T-helper 17 cell (primary cell): ENCODE measurements at regions not wholly inside any gene's neighbourhood (a gene's known extent, or its start where the extent isn't known, plus 50 kb on each side); places are given as distances from the start of the nearest gene placed in this dataset.

ENCODE experiments used
- ATAC-seq: fragments of 150-1000 bp; cut with Tn5 transposase; 2 replicates; pipeline ENCODE4 v1.10.0; 2021; ENCODE audit warnings: mild to moderate bottlenecking, moderate library complexity
- DNase-seq, 3 donors: peaks; one replicate each; pipeline versions ENCODE4 v3.0.0 to v3.0.0-alpha.2; 2020 to 2021
- H3K9me3 ChIP-seq: one replicate; pipeline ENCODE4 v1.7.0; 2013; ENCODE audit warnings: low read length, mild to moderate bottlenecking; ENCODE audit not compliant: control insufficient read depth, poor library complexity, severe bottlenecking
- H3K27ac Mint-ChIP-seq: one replicate; pipeline ENCODE4 v1.8.0; 2022; ENCODE audit warnings: mild to moderate bottlenecking, moderate library complexity, mixed read lengths
- H3K27me3 Mint-ChIP-seq: one replicate; pipeline ENCODE4 v1.8.0; 2022; ENCODE audit warnings: mixed read lengths
- H3K36me3 Mint-ChIP-seq: one replicate; pipeline ENCODE4 v1.8.0; 2022; ENCODE audit warnings: low read depth, mixed read lengths
- H3K4me1 Mint-ChIP-seq: one replicate; pipeline ENCODE4 v1.8.0; 2022; ENCODE audit warnings: mild to moderate bottlenecking, mixed read lengths
- H3K4me3 Mint-ChIP-seq: one replicate; pipeline ENCODE4 v1.8.0; 2022; ENCODE audit warnings: mild to moderate bottlenecking, moderate library complexity, mixed read lengths

DNA sequence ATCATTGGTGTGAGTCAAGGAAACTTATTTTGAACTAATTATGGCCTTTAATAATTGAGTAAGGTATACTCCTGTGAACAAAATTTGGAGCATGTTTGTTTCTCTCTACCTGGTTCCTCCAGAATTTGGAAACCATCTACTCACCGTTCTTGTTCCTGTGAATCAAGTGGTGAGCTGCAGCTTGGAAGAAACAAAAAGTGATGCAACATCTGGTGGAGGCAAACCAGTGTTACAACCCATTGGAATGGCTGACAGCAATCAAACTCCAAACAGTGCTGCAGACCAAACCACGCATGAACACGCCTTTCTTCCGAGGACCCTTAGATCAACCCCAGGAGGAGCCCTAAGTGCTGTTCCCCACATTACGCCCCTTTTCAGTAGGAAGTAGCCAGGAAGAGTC lies 104.7 kb upstream of the VASH1 start:
- Mint-ChIP-seq H3K4me1 (no peaks in the 10 kb centered on the region), H3K36me3 (peaks cover 2% of the 10 kb centered on the region), H3K4me3 (no peak overlapping the region), H3K27ac (no peak overlapping the region), H3K27me3 (peaks cover 43% of the 10 kb centered on the region)
- ATAC-seq (no peak), DNase-seq (no peak)
- H3K9me3 ChIP-seq: no peaks in the 10 kb centered on the region

DNA sequence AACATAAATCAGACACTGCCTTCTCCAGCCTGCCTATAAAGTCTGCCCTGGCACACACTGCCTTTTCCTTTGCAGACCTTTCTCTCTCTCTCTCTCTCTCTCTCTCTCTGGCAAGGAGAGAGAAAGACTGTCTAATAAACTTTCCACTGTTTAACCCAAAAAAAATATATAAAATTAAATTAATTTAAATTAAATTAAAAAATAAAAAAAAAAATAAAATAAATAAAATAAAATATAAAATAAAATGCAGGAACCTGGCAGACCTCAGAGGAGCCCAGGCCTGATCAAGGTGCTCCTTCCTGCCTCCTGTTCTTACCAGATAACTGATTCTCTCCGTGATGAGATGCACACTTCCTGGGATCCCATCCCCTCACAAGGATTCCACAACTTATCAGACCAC lies 103.9 kb upstream of the VASH1 start:
- Mint-ChIP-seq H3K4me1 (no peaks in the 10 kb centered on the region), H3K27ac (no peak overlapping the region), H3K27me3 (peaks cover 46% of the 10 kb centered on the region), H3K36me3 (peaks cover 4% of the 10 kb centered on the region), H3K4me3 (no peak overlapping the region)
- ATAC-seq (no peak), DNase-seq (no peak)
- no peaks in the 10 kb centered on the region for H3K9me3 ChIP-seq

DNA sequence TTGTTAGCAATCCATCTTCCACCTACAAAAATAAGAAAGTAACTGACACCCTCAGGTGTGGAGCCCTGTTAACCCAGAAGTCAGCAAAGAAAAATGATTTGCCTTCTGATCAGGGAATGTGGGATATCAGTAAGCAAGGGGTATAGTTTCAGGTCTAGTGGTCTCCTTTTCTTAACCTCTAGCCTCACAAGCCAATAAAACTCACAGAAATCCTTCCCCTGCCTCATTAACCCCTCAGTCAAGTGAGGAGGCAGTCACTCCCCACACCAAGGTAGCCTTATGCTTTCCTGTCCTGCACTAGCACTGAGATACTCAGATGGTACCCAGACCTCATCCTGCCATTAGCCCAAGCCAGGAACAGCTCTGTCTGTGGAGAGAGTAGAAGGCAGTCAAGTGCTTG lies 103.4 kb upstream of the VASH1 start:
- H3K4me3 Mint-ChIP-seq: no peak overlapping the region
- no peak overlapping the region for H3K27ac Mint-ChIP-seq
- ATAC-seq (no peak), DNase-seq (no peak)
- H3K4me1 Mint-ChIP-seq: no peaks in the 10 kb centered on the region
- H3K9me3 ChIP-seq: no peaks in the 10 kb centered on the region
- peaks cover 4% of the 10 kb centered on the region for H3K36me3 Mint-ChIP-seq
- H3K27me3 Mint-ChIP-seq: peaks cover 46% of the 10 kb centered on the region

DNA sequence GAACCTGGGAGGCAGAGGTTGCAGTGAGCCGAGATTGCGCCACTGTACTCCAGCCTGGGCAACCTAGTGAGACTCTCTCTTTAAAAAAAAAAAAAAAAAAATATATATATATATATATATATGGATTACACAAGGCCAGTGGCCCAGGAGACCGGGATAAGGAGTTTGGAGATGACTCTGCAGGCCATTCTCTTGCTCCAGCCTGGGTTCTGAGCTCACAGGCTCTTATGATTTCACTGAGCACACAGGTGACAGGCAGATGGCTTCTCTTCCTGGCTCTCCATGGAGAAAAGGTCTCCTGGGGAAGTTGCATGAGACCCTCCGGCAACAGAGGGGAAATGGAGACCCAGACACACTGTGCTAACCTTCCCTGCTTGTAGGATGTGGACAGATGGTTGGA lies 98.7 kb upstream of the VASH1 start:
- Mint-ChIP-seq H3K27ac (no peak overlapping the region), H3K27me3 (peaks cover 47% of the 10 kb centered on the region)

DNA sequence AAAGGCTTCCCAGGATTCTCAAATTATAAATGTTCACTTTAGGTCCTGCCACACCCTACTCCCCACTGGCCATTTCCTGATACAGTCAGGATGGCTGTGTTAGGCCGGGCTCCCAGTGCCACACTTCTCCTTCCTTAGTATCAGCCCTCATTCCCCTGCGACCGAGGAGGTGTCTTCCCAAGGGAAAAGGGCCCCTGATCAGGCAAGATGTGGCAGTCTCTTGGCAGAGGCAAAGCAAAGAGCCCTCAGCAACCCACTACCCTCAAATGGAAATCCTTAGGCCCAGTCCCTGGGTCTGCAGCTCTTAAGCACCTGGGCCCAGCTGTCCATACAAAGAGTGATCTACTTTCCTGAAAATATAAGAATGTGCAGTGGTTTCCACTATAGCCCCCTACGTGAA lies 96.5 kb upstream of the VASH1 start:
- H3K27me3 Mint-ChIP-seq: peaks cover 45% of the 10 kb centered on the region
- no peak for DNase-seq
- ATAC-seq: no peak
- H3K36me3 Mint-ChIP-seq: peaks cover 3% of the 10 kb centered on the region
- H3K4me1 Mint-ChIP-seq: no peaks in the 10 kb centered on the region
- H3K4me3 Mint-ChIP-seq: no peak overlapping the region
- H3K27ac Mint-ChIP-seq: no peak overlapping the region
- H3K9me3 ChIP-seq: no peaks in the 10 kb centered on the region

More for the DNA sequence above, 98.7 kb upstream of the VASH1 start:
- peaks cover 4% of the 10 kb centered on the region for H3K36me3 Mint-ChIP-seq
- ATAC-seq: no peak
- no peak for DNase-seq
- no peaks in the 10 kb centered on the region for H3K9me3 ChIP-seq
- H3K4me3 Mint-ChIP-seq: no peak overlapping the region
- no peaks in the 10 kb centered on the region for H3K4me1 Mint-ChIP-seq

DNA sequence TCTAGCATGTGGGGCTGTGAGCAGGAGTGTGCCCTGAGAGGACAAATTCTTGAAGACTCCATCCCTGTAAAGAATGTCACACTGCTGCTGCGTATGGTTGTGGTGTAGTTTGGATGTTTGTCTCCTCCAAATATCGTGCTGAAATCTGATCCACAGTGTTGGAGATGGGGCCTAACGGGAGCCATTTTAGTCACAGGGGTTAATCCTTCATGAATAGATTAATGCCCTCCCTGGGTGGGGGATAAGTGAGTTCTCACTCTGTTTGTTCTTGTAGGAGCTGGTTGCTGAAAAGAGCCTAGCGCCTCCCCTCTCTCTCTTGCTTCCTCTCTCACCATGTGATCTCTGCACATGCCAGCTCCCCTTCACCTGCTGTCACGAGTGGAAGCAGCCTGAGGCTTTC lies 94.5 kb upstream of the VASH1 start:
- ATAC-seq (no peak), DNase-seq (no peak)
- no peak overlapping the region for H3K4me3 Mint-ChIP-seq

DNA sequence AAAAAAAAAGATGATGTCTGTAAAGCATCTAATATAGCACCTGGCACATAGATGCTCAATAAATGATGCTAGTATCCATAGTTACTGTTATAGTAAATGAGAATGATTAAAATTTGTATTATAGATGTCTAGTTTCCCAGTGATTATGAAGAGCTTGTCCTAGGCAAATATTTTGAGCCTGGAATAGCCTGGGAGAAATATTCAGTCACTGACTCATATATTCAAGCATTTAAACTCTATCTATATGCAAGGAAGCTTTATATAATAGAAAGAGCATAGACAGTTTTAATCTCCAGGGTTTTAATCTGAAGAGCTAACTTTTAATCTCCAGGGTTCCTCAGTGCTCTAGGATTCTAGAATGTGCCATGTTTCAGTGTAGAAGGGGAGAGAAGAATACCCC lies 91.5 kb upstream of the VASH1 start:
- ATAC-seq (no peak), DNase-seq (no peak)
- no peaks in the 10 kb centered on the region for H3K9me3 ChIP-seq
- no peaks in the 10 kb centered on the region for H3K4me1 Mint-ChIP-seq
- H3K4me3 Mint-ChIP-seq: no peak overlapping the region
- H3K36me3 Mint-ChIP-seq: no peaks in the 10 kb centered on the region
- H3K27me3 Mint-ChIP-seq: peaks cover 37% of the 10 kb centered on the region
- H3K27ac Mint-ChIP-seq: no peak overlapping the region

More for the DNA sequence above, 94.5 kb upstream of the VASH1 start:
- peaks cover 28% of the 10 kb centered on the region for H3K27me3 Mint-ChIP-seq
- no peaks in the 10 kb centered on the region for H3K9me3 ChIP-seq
- no peak overlapping the region for H3K27ac Mint-ChIP-seq
- H3K4me1 Mint-ChIP-seq: no peaks in the 10 kb centered on the region
- peaks cover 2% of the 10 kb centered on the region for H3K36me3 Mint-ChIP-seq

DNA sequence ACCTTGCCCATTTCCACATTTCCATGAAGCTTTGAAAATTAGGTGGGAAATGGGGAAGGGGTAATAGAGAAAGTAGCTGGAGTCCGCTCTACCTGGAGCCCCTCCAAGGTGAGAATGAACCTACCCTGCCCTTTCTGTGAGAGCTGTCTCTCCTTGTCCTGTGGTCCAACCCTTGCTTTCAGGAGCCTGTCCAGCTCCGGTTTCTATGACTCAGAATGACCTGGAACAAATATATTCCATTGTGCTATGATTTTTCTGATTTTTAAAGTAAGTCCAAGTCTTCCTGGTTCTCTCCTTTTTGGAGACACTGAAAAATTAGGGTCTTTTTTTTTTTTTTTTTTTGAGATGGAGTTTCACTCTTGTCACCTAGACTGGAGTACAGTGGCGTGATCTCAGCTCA lies 89.1 kb upstream of the VASH1 start:
- H3K4me3 Mint-ChIP-seq: no peak overlapping the region
- no peak overlapping the region for H3K27ac Mint-ChIP-seq
- no peaks in the 10 kb centered on the region for H3K9me3 ChIP-seq
- ATAC-seq (no peak), DNase-seq (no peak)
- no peaks in the 10 kb centered on the region for H3K36me3 Mint-ChIP-seq
- peaks cover 44% of the 10 kb centered on the region for H3K27me3 Mint-ChIP-seq
- no peaks in the 10 kb centered on the region for H3K4me1 Mint-ChIP-seq

DNA sequence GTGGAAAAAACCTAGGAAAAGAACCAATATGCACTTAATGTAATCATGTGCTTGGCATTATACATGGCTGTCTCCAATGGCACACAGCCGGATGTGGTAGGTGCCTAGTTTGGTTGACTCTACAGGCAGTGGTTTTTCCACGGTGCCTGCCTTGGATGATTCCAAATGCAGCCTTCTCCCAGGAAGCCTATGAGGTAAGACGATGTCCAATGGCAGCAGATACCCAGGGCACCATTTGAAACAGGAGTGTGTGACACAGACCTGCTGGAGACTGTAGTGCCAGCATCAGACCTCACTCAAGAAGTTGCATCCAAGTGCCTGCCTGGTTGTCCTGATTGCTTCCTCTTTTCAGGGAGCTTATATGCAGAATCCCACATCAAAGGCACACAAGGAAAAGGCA lies 88.0 kb upstream of the VASH1 start:
- peaks cover 3% of the 10 kb centered on the region for H3K36me3 Mint-ChIP-seq
- H3K9me3 ChIP-seq: no peaks in the 10 kb centered on the region
- ATAC-seq: no peak
- H3K27ac Mint-ChIP-seq: no peak overlapping the region
- no peak overlapping the region for H3K4me3 Mint-ChIP-seq
- H3K27me3 Mint-ChIP-seq: peaks cover 43% of the 10 kb centered on the region
- no peak for DNase-seq
- H3K4me1 Mint-ChIP-seq: no peaks in the 10 kb centered on the region

DNA sequence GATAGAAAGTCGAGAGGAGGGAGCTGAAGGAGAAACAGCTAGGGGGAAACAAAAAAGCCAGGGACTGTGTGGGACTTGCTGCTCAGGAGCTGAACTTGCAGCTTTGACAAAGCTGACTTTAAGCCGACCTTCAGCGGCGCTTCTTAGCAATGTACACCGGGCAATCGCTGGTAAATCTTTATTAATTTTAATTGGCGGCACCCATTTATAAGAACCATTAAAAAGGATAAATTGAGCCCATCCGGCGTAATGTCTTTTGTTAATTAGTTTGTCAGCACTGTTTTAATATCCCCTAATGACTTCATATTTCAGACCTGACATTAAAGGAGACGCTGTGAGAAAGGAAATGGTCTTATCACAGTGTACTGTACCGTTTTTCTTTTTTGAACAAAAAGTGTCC lies 86.2 kb upstream of the VASH1 start:
- no peaks in the 10 kb centered on the region for H3K9me3 ChIP-seq
- H3K4me3 Mint-ChIP-seq: no peak overlapping the region
- H3K27me3 Mint-ChIP-seq: peaks cover 43% of the 10 kb centered on the region
- peaks cover 3% of the 10 kb centered on the region for H3K36me3 Mint-ChIP-seq
- ATAC-seq: no peak
- no peak for DNase-seq
- H3K27ac Mint-ChIP-seq: no peak overlapping the region
- H3K4me1 Mint-ChIP-seq: no peaks in the 10 kb centered on the region

DNA sequence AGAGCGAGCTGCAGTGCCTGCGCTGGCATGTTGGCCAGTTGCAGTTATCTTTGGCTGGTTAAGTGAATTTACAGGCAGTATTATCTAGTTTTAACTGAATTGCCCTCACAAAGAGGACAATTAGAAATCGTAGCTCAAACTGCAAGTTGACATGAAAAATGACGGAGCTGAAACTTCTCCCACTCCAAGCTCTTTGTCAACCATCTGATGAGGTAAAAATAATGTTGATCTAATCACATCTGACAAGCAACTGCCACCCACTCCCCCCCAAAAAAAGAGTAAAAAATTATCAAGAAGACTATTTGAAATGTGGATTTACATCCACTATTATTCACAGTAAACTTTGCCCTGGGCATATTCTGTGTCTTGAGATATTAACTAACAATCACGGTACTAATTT lies 84.7 kb upstream of the VASH1 start:
- no peaks in the 10 kb centered on the region for H3K9me3 ChIP-seq
- no peak overlapping the region for H3K4me3 Mint-ChIP-seq
- no peak overlapping the region for H3K27ac Mint-ChIP-seq
- DNase-seq (no peak), ATAC-seq (no peak)
- peaks cover 43% of the 10 kb centered on the region for H3K27me3 Mint-ChIP-seq
- no peaks in the 10 kb centered on the region for H3K4me1 Mint-ChIP-seq
- H3K36me3 Mint-ChIP-seq: peaks cover 3% of the 10 kb centered on the region

DNA sequence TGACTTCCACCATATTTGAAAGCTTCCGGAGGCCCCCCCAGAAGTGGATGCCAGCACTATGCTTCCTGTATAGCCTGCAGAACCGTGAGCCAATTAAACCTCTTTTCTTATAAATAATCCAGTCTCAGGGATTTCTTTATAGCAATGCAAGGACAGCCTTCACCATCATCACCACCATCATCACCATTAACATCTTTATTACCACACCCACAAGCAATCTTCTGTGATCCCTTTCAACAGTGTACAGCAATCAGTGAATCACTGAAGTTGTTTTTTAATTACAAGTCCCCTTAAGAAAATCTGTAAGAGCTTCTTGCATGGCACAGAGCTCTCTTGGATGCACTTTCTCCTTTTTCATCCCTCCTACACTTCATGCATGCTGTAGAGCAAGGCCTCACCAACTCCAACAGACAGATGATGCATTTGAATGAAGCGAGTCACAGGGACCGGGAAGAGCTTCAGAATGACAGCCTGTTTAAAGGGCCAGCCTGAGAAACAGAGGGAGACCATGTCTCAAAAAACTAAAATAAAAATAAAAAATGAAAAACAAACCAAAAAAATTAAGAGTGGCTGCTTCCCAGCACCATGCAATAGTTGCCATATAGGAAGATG lies 83.6 kb upstream of the VASH1 start:
- H3K4me3 Mint-ChIP-seq: no peak overlapping the region
- ATAC-seq (no peak), DNase-seq (no peak)
- H3K36me3 Mint-ChIP-seq: peaks cover 3% of the 10 kb centered on the region
- H3K4me1 Mint-ChIP-seq: no peaks in the 10 kb centered on the region
- peaks cover 40% of the 10 kb centered on the region for H3K27me3 Mint-ChIP-seq
- H3K27ac Mint-ChIP-seq: no peak overlapping the region
- H3K9me3 ChIP-seq: peaks cover 2% of the 10 kb centered on the region

DNA sequence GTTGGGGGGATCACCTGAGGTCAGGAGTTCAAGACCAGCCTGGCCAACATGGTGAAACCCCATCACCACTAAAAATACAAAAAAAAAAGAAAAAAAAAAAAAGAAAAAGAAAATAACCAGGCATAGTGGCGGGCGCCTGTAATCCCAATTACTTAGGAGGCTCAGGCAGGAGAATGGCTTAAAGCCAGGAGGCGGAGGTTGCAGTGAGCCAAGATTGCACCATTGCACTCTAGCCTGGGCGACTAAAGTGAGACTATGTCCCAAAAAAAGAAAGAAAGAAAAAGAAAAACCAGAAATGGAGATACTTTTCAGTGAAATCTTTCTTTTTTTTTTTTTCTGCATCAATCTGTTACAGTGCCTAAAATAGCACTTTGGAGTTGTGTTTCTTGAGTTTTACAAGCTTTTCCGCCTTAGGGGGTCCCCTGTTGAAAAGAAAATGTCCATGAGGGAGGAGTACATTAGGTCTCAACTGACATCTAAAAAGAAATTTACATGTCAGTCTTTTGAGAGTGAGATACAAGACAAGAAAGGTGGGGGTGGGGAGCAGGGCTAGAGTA lies 82.9 kb upstream of the VASH1 start:
- H3K9me3 ChIP-seq: peaks cover 2% of the 10 kb centered on the region
- Mint-ChIP-seq H3K27ac (no peak overlapping the region), H3K4me1 (no peaks in the 10 kb centered on the region), H3K27me3 (peaks cover 36% of the 10 kb centered on the region), H3K36me3 (peaks cover 3% of the 10 kb centered on the region), H3K4me3 (no peak overlapping the region)
- no peak for ATAC-seq
- DNase-seq: no peak

DNA sequence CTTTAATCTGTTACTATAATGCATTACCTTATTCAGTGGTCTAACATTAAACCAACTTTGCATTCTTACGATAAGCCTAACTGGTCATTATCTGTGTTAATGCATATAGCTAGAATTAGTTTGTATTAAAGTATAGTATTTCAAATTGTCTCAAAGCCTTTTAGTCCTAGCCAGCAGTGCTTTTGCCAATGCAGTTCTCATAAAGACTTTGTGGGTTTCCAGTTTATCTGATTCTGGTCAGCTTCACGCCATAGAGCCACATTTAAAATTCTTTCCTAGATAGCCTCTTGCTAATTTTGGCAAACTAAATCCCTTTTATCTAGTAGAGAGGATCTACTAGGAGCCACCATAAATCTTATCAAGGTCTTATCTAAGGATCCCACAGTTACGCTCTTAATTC lies 78.9 kb upstream of the VASH1 start:
- Mint-ChIP-seq H3K4me3 (no peak overlapping the region), H3K27me3 (peaks cover 6% of the 10 kb centered on the region), H3K36me3 (peaks cover 3% of the 10 kb centered on the region), H3K27ac (no peak overlapping the region), H3K4me1 (no peaks in the 10 kb centered on the region)
- peaks cover 2% of the 10 kb centered on the region for H3K9me3 ChIP-seq
- ATAC-seq: no peak
- DNase-seq: no peak
